ENCODE measurements at regions not wholly inside any gene's neighbourhood (a gene's known extent, or its start where the extent isn't known, plus 50 kb on each side); places are given as distances from the start of the nearest gene placed in this dataset.

DNA sequence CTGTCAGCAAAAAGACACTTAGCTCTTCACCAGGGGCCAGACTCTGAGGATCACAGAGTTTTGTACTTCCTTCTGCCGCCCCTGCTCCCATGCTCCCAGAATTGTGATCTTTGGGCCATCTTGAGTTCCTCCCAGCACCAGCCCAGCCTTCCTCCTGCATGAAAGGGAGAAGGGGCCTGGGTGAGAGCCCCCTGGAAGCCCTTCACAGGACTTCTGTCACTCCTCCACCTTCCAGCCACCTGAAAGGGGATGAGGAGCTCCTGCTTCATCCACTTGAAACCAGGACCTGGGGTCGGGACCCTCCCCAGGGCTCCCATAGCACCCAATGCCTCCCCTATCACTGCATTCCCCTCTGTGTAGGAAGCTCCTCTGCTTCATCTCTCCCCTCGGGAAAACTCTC, 174.2 kb downstream of the BUD13 start:
- no peak for DNase-seq

- DNase-seq, result no peak
Observed at GRCh38 chr11:116598036-116598435, 174.8 kb downstream of the BUD13 start.

DNA sequence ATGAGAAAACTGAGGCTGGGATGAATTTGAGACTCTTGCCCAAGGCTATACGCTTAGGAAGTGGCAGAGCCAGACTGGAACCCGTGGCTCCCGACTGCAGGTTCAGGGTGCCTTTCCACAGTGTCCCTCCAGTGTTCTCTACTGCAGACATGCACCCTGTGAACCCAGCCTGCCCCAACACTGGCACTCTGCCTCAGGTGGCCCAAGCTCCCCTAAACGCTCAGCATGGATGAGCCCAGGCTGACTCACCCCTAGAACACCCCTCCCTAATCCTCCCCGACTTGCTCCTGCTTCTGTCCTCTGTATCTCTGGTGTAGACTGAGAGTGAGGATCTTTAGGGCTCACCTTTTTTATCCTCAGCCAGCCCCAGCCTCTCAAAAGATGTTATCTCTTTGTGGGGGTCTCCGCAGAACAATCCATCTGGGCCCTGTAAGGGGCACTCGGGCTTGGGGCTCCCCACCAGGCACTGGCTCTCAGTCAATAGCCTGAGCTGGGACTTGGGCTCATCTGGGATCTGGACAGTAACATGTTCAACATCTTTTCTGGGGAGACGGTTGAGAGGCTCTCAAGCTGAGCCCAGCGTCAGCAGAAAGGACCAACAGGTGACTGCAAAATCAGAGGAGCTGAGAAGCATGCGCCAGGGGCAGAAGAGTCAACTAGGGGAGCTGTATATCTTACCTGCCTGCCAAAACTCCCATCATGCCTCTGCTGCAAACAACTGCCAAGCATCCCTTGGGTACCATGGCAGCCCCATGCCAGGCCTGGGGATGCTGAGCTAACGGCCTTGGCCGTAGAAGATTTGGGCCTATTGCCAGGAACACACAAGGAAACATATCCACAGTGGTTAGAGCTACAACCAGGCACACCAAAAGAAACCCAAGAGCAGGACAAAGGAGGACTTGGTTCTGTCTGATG, 176.2 kb downstream of the BUD13 start:
- DNase-seq, result peak; percentile 53

GRCh38 chr11:116595305-116595880, 177.4 kb downstream of the BUD13 start:
- DNase-seq, result peak; percentile 88

GRCh38 chr11:116590844-116591570, 181.8 kb downstream of the BUD13 start:
- DNase-seq, result no peak

DNA sequence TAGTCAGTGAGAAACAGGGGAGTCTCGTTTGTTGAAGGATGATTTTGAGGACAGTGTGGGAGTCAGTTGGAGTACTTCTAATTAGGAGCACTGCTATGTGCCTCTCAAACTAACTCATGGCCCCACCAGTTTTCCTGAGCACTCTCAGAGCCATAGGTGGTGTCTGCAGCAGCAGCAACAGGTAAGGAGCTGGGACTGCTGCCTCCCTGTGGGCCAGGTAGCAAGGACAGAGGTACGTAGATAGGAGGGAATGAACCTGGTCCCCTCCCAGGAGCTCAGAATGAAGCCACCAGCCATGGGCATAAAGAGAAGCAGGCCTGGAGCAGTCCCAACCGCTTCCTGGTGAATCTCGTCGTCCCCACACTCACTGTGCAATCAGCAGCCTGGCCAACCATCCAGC, 183.4 kb downstream of the BUD13 start:
- no peak for DNase-seq

DNA sequence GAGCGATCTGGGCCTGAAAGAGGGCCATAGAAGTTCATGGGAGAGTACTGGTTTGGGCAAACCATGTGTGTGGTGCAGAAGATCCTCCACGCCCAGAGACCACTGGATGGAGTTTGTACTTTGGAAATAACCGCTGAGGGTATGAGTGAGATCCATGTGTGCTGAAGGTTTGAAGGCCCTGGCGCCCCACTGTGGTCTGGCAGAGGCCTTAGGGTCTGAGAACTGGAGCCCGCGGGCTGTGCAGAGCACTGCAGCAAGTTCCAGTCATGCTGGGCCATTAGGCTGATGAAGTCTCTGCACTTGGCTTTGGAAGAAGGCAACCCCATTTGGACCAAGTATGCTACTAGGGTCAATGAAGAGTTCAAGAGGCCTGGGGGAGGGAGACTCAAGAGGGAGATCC, 186.4 kb downstream of the BUD13 start:
- DNase-seq, result no peak

DNA sequence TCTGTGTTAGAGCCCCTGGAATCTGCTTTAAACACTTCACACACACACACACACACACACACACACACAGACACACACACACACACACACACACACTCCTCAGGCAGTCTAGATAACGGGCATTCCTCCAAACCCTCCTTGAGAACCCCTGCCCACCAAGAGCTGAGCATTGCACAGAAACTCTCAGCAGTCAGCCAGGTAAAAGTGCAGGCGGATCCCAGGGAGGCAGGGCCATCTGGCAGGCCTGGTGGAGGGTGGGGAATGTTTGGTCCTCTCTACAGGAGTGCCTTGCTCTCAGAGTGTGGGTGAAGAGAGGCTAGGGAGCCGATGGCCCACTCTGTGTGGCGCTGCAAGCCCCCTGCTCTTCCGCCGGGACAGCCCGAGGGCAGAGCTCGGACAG, 190.2 kb downstream of the BUD13 start:
- DNase-seq, result peak; percentile 37

DNA sequence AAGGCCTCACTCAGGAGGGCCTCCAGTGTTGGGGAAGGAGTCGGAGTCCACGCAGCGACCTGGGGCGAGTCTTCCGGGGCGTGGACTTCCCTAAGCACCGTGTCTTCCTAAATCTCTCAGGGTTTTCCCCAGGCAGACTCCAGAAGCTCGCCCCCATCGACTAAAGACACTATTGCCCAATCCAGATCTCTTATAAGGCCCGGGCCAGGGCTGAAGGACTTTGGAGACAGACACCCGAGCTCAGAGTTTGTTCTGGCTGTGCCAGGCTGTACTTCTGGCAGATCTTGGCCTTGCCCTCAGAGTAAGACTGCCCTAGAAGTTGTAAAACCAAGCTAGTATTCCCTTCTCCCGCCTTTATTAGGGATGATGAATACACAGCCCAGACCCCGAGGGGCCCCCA, 191.4 kb downstream of the BUD13 start:
- DNase-seq, result no peak

- DNase-seq, result no peak
Observed at GRCh38 chr11:116580799-116581198, 192.0 kb downstream of the BUD13 start.

GRCh38 chr11:116579857-116580727, 192.7 kb downstream of the BUD13 start:
- no peak for DNase-seq

GRCh38 chr11:116579031-116579653, 193.6 kb downstream of the BUD13 start:
- peak; percentile 16 for DNase-seq

GRCh38 chr11:116577956-116578355, 194.8 kb downstream of the BUD13 start:
- DNase-seq, result no peak

DNA sequence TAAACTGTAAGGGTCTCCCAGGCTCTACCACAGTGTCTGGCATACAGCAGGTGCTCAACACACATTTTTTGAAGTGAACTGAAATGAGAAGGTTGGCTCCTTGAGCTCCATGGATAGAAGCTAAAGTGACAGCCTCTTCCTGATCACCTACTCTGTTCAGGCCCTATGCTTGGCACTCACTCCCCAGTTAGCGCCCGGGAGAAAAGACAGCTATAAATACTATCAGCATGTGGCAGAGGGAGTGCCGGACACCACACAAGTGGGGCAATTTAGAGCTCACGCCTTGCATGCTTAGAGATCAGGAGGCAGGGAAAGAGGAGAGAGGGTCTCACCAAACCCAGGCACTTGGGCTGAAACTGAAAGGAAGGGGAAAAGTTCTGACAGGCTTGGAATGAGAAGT, 195.5 kb downstream of the BUD13 start:
- no peak for DNase-seq

- DNase-seq, result no peak
Observed at GRCh38 chr11:116576526-116576925, 196.3 kb downstream of the BUD13 start.

DNA sequence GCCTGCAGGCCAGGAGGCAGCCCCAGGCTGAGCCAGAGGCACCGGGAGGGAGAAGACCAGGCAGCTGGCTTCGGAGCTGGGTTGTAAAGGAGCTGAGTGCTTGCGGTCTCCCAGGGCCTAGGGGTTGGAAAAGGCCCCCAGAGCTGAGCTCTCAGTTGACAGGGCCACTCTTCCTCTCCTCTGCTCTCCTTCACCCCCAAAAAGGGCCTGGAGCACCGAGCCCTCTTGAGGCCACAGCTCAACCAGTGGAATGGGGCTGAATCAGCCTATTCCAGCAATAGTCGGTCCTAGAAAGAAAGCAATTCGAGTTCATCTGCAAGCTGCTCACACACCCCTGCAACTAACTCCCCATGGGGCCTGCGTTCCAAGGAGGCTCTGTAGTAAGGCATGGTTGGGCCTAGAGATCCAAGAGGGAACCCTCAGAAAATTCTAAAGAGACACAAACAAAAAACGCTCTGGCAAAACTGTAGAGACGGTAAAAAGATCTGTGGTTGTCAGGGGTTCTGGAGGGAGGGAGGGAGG, 205.0 kb downstream of the BUD13 start:
- DNase-seq, result no peak

- no peak for DNase-seq
Observed at GRCh38 chr11:116563712-116564047, 209.1 kb downstream of the BUD13 start.

DNA sequence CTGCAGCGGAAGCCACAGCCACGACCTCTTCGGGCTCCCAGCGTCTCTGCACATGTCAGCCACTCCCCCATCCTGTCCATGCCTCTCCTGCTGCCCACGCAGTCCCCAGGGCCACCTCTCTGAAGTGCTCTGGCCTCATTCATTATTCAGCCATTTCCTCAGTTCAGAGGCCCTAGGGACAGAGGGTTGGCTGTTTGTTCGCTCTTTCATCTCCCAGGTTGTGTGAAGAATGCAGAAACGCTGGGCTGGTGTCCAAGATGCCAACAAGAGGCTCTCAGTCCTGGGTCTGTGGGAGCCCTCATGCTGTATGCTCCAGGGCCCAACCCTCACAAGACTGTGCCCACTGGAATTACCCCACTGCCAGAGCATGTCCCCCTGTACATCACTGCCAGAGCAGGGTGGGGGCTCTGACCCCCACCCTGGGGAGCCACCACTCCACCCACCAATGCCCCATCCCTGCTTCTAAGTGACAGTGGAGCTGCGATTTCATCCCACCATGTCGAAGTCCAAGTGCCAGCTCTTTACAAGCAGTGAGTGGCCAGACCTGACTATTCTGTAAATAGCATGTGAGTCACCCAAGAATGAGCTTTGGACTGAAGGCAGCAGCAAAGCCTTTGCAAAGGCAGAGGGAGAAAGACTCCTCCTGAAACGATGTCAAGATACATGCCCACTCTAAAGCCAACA, 209.6 kb downstream of the BUD13 start:
- DNase-seq, result no peak

DNA sequence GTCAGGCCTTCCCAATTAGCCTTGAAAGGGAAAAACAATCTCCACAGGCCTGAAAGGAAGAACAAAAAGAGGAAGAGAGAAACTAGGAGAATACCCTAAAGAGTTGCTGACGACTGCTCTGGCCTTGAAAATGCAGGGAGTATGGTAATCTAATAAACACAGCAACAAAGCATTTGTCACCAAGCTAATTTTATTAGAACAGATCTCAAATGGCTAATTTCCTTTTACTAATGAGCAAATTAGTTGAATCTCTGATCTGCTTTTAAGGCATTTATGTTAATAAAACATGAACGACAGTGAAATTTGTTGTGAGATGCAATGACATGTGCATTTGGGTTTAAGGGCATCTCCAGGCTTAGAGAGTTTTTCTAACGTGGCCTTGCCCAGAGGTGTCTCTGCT, 212.2 kb downstream of the BUD13 start:
- DNase-seq, result no peak

GRCh38 chr11:116558504-116559211, 214.1 kb downstream of the BUD13 start:
- DNase-seq, result no peak

DNA sequence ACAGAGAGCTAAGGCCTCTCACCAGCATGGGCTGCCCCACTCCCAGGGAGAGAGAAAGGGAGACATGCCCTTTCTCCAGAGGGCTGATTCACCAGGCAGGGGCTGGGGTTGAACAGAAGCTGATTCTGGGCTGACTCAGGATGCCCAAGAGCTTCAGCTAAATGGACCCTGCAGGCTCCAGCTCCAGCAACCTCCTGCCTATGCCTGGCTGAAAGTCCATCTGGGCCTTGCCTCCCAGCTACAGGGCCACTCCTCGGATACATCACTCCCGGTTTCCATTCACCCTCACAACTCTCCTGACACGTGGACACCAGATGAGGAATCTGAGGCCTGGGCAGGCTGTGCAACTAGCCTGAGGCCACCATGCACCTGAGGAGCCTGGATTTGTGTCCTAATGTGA, 215.5 kb downstream of the BUD13 start:
- no peak for DNase-seq
